Calu3 (cell line): ENCODE measurements at regions not wholly inside any gene's neighbourhood (a gene's known extent, or its start where the extent isn't known, plus 50 kb on each side); places are given as distances from the start of the nearest gene placed in this dataset.
A peak's percentile ranks its signal among the peaks of the same experiment; 100 is the strongest.

Experiments
- BruUV-seq: library from RNA; stranded (reverse); fragments of 400-500 nt; replicated peaks from 2 replicates; lab custom pipeline; 2021; lab: Mats Ljungman, UMichigan
- CTCF ChIA-PET: fragments of 300-600 bp; sonication (Branson Sonifier 250); formaldehyde crosslinking; loops from one replicate; lab custom pipeline; 2022; ENCODE audit warnings: antibody characterized with exemption; lab: Charles Lee
- DNase-seq: peaks from one replicate; pipeline ENCODE4 v3.0.0; 2022
- H3K27ac Mint-ChIP-seq: one replicate; pipeline ENCODE4 v1.8.0; 2022; ENCODE audit warnings: mixed read lengths; ENCODE audit not compliant: unreplicated experiment
- H3K27me3 Mint-ChIP-seq: one replicate; pipeline ENCODE4 v1.8.0; 2022; ENCODE audit warnings: mixed read lengths; ENCODE audit not compliant: unreplicated experiment
- H3K36me3 Mint-ChIP-seq: one replicate; pipeline ENCODE4 v1.8.0; 2022; ENCODE audit warnings: mild to moderate bottlenecking, moderate library complexity, mixed read lengths; ENCODE audit not compliant: insufficient read depth, unreplicated experiment
- H3K4me1 Mint-ChIP-seq: one replicate; pipeline ENCODE4 v1.8.0; 2022; ENCODE audit warnings: mild to moderate bottlenecking, low read depth, mixed read lengths; ENCODE audit not compliant: unreplicated experiment
- H3K4me3 Mint-ChIP-seq: one replicate; pipeline ENCODE4 v1.8.0; 2022; ENCODE audit warnings: mild to moderate bottlenecking, low read depth, moderate library complexity, mixed read lengths; ENCODE audit not compliant: unreplicated experiment
- H3K9me3 Mint-ChIP-seq: one replicate; pipeline ENCODE4 v1.8.0; 2022; ENCODE audit warnings: low read depth, mixed read lengths; ENCODE audit not compliant: unreplicated experiment
- intact Hi-C: fragments of 100-400 bp; cut with micrococcal nuclease; formaldehyde crosslinking; loops from one replicate; pipeline ENCODE4 v1.10.0; 2022; ENCODE audit not compliant: unreplicated experiment
- TF ChIP-seq, protein P1 (sequence below): fragments of 200-600 bp; IDR thresholded peaks from one replicate; pipeline ENCODE4 v1.8.0; 2022; ENCODE audit warnings: antibody characterized with exemption; ENCODE audit not compliant: unreplicated experiment

DNA sequence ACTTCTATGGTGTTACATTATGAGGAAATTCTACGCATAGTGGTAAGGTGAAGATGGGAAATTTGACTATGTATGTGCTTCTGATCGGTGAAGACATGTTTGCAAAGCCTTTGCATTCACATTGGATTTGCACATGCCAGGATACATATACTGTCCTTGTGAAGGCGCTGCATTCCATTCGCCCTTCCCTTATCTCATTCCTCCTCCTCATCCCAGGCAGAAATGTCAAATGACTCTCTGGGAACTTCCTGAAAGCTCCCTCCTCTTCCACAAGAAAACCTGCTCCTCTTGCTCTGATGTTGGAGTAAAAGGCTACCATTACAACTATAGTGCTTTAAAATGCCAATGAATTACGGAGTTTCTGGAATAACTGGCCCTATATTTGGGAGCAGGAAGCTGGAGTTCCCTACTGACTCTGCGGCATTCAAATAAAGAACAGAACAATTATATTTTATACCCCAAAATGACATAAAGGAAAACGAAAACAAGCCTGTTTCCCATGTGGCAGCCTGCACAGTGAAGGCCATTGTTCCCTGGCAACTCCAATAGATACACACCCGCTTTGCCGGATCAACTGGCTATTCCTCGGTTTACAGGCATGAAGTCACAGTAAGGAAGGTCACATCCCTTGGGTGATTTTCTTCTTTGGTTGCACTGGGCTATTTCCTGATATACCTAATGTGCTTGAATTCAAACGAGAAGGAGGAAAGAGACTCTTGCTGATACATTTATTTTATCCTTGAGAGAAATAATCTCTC is 84.5 kb downstream of the AREG start:
- peak; percentile 39 for DNase-seq
- no peak overlapping the region for H3K4me3 Mint-ChIP-seq
- CTCF ChIA-PET: no interaction called here
- peak overlapping the region; percentile 50 for H3K27ac Mint-ChIP-seq
- H3K9me3 Mint-ChIP-seq: no peaks in the 10 kb centered on the region
- peaks cover 51% of the 10 kb centered on the region for H3K4me1 Mint-ChIP-seq
- TF ChIP-seq, protein P1, sequence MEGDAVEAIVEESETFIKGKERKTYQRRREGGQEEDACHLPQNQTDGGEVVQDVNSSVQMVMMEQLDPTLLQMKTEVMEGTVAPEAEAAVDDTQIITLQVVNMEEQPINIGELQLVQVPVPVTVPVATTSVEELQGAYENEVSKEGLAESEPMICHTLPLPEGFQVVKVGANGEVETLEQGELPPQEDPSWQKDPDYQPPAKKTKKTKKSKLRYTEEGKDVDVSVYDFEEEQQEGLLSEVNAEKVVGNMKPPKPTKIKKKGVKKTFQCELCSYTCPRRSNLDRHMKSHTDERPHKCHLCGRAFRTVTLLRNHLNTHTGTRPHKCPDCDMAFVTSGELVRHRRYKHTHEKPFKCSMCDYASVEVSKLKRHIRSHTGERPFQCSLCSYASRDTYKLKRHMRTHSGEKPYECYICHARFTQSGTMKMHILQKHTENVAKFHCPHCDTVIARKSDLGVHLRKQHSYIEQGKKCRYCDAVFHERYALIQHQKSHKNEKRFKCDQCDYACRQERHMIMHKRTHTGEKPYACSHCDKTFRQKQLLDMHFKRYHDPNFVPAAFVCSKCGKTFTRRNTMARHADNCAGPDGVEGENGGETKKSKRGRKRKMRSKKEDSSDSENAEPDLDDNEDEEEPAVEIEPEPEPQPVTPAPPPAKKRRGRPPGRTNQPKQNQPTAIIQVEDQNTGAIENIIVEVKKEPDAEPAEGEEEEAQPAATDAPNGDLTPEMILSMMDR: no peak
- no peaks in the 10 kb centered on the region for H3K27me3 Mint-ChIP-seq
- BruUV-seq: no TSS peak
- peaks cover 11% of the 10 kb centered on the region for H3K36me3 Mint-ChIP-seq
- intact Hi-C loops: loop anchor here (5.0 kb wide), 2 partner anchors 57 to 137 kb away; no protein-coding TSS in a partner anchor

DNA sequence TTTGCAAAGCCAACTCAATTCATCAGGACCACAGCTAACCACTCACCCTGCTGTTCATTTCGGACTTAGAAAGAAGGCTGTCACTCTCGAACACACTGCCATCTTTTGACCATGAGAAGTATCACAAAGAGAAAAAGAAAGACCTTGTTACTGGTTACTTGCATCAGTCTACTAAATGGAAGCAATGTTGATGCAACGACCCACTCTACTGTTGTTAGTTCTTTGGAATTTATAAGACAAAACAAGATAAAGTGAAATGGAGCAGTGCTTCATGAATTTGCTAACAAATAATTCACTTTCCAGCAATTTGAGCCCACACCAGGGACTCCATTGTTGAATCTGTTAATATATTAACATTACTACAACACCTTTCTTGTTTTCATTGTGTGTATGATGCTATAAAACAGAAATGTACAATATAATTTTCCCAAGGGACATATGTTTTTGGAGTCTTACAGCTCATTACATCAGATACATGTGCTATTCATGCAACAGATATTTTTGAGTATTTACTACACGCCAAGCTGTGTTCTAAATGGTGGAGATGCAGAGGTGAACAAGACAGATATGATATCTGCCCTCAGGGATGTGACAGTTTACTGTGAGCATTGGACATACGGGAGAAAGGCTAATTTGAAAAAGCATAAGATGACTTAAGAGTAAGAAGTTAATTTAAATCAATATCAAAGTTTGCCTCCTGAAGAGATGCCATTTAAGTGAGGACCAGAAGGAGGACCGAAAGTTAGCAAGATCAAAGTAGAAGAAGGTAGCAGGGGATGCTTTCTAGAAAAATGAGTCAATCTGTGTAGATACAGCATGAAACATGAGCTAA is 87.2 kb downstream of the AREG start:
- intact Hi-C loops: loop anchor here (1.0 to 5.0 kb wide), 4 partner anchors 60 to 212 kb away; no protein-coding TSS in a partner anchor
- TSS peak; percentile 67 for BruUV-seq
- Mint-ChIP-seq H3K27ac (peak overlapping the region; percentile 99), H3K4me1 (peaks cover 39% of the 10 kb centered on the region), H3K36me3 (peaks cover 18% of the 10 kb centered on the region), H3K4me3 (peak overlapping the region; percentile 52), H3K9me3 (no peaks in the 10 kb centered on the region), H3K27me3 (no peaks in the 10 kb centered on the region)
- CTCF ChIA-PET: interaction anchor here (0.7 to 3.2 kb wide), 12 partner anchors 12 to 154 kb away, joined by 3 to 11 read pairs (median 3); partner anchors contain the start of gene AREG
- DNase-seq: peak; percentile 40
- TF ChIP-seq, protein P1: peak; percentile 33

DNA sequence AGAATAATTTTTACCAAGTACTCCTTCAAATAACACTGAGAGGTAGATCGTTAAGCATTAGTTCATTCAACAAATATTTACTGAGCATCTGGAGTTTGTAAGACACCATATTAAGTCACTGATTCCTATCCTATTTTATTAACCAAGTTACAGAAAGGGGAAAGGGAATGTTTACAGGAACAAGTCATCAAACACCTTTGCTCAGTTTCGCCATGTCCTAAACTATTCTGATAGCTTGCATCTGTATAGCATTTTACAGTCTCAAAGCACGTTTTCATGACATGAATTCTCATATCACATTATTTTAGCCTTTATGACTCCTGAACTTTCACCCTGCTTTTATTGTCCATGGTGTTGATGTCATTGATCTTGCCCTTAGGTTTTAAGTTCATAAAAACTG is 89.2 kb downstream of the AREG start:
- peaks cover 54% of the 10 kb centered on the region for H3K4me1 Mint-ChIP-seq
- no peak overlapping the region for H3K4me3 Mint-ChIP-seq
- intact Hi-C loops: loop anchor here (5.0 kb wide), 2 partner anchors 62 to 142 kb away; no protein-coding TSS in a partner anchor
- H3K27ac Mint-ChIP-seq: peak overlapping the region; percentile 99
- no TSS peak for BruUV-seq
- no peaks in the 10 kb centered on the region for H3K27me3 Mint-ChIP-seq
- TF ChIP-seq, protein P1: no peak
- H3K36me3 Mint-ChIP-seq: peaks cover 28% of the 10 kb centered on the region
- no peaks in the 10 kb centered on the region for H3K9me3 Mint-ChIP-seq
- CTCF ChIA-PET: interaction anchor here (0.8 to 3.2 kb wide), 8 partner anchors 10 to 213 kb away, joined by 3 to 11 read pairs (median 4); no protein-coding TSS in a partner anchor
- no peak for DNase-seq

DNA sequence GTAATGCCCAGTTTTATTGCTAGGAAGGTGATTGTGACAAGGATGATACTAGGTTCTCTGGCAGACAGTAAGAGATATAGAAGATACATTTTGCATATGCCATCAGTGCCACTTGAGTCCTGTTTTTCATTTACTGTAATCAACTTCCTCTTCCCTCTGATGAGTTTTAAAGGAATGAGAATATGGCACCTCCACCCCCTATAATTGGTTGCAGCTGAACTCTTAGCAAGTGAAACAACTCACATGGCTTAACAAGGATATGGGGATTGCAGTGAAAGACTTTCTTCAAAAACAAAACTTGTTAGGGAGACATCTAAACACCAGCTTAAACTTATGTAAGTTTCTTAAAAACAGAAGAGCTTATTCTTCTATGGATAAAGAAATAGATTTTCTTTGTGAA is 90.0 kb downstream of the AREG start:
- Mint-ChIP-seq H3K9me3 (no peaks in the 10 kb centered on the region), H3K4me1 (peaks cover 46% of the 10 kb centered on the region), H3K27me3 (no peaks in the 10 kb centered on the region), H3K36me3 (peaks cover 31% of the 10 kb centered on the region), H3K4me3 (no peak overlapping the region), H3K27ac (peak overlapping the region; percentile 99)
- TF ChIP-seq, protein P1: no peak
- no peak for DNase-seq
- CTCF ChIA-PET: interaction anchor here (1.0 to 3.2 kb wide), 5 partner anchors 9 to 214 kb away, joined by 3 to 9 read pairs (median 3); no protein-coding TSS in a partner anchor
- BruUV-seq: no TSS peak
- intact Hi-C loops: loop anchor here (5.0 kb wide), 2 partner anchors 63 to 143 kb away; no protein-coding TSS in a partner anchor
